Liver (tissue), 3 donors: ENCODE measurements at regions not wholly inside any gene's neighbourhood (a gene's known extent, or its start where the extent isn't known, plus 50 kb on each side); places are given as distances from the start of the nearest gene placed in this dataset.

ENCODE experiments used
- CTCF ChIP-seq: fragments of 150-350 bp; IDR thresholded peaks from 2 replicates; pipeline ENCODE4 v1.5.1; 2017; ENCODE audit warnings: improper control_type of control experiment, low read depth, low read length; ENCODE audit not compliant: missing input control
- GABPA ChIP-seq, 2 donors: IDR thresholded peaks in 1 of 2; conservative IDR thresholded peaks in 1 of 2; 2 replicates each; pipeline ENCODE4 v1.6.1; 2016; ENCODE audit warnings: antibody characterized with exemption in 2 of 2, mild to moderate bottlenecking in 1 of 2, moderate library complexity in 1 of 2
- TAF1 ChIP-seq: conservative IDR thresholded peaks from 2 replicates; pipeline ENCODE4 v1.6.1; 2016; ENCODE audit warnings: antibody characterized with exemption, mild to moderate bottlenecking
- donor health status: healthy.
- donor health status: healthy.

- no peak for TF ChIP-seq CTCF
- TF ChIP-seq TAF1: no peak
- no peak for TF ChIP-seq GABPA (IDR thresholded peaks at IDR 0.05 in 1 of 2, conservative IDR thresholded peaks at IDR 0.05 in 1 of 2)
Measured at GRCh38 chr3:65098400-65098799, 410.6 kb upstream of the ADAMTS9 start.
